ENCODE measurements at regions not wholly inside any gene's neighbourhood (a gene's known extent, or its start where the extent isn't known, plus 50 kb on each side); places are given as distances from the start of the nearest gene placed in this dataset.
"Not testable (repeated sequence)": the region's sequence is repeated elsewhere in the genome, so short reads cannot be mapped to it uniquely, and the experiment has no call there.

DNA sequence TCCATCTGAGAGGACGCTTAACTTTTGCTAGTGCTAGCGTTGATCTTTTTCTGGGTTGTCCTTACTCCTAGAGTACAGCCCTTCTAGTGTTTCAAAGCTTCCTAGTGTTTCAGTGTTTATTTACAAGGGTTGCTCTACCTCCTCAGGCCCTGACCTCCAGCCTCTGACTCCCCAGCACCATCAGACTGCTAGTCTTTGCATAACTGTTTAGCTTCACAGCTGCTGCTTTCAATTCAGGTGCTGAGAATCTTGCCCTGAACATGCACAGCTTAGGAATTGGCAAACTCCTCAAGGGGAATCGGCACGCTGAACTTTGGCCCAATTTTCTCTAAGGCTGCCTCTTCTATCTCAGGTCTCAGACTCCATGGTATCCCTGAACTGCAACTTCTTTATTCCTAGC is 52.9 kb downstream of the OR52B4 start:
- H3K36me3 Mint-ChIP-seq, H3K9me3 Mint-ChIP-seq: not testable (repeated sequence)

DNA sequence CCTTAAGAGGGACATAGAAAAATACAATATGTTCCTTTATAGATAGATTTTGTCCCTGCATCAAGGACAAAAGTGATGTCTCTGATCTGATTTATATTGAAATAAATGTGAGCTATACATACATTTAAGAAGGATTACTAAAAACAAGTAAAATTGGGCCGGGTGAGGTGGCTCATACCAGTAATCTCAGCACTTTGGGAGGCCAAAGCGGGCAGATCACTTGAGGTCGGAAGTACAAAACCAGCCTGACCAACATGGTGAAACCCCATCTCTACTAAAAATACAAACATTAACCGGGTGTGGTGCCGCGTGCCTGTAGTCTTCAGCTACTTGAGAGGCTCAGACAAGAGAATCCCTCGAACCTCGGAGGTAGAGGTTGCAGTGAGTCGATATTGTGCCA is 91.0 kb downstream of the OR52B4 start:
- not testable (repeated sequence) for H3K36me3 Mint-ChIP-seq, H3K27ac Mint-ChIP-seq, H3K4me1 Mint-ChIP-seq, H3K4me3 Mint-ChIP-seq, H3K27me3 Mint-ChIP-seq, H3K9me3 Mint-ChIP-seq

More for the DNA sequence above, 52.9 kb downstream of the OR52B4 start:
- not testable (repeated sequence) for H3K4me1 Mint-ChIP-seq, H3K27me3 Mint-ChIP-seq, H3K27ac Mint-ChIP-seq, H3K4me3 Mint-ChIP-seq

DNA sequence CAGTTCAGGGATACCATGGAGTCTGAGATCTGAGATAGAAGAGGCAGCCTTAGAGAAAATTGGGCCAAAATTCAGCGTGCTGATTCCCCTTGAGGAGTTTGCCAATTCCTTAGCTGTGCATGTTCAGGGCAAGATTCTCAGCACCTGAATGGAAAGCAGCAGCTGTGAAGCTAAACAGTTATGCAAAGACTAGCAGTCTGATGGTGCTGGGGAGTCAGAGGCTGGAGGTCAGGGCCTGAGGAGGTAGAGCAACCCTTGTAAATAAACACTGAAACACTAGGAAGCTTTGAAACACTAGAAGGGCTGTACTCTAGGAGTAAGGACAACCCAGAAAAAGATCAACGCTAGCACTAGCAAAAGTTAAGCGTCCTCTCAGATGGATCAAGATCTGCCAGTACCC is 117.1 kb downstream of the OR52B4 start:
- H3K9me3 Mint-ChIP-seq, H3K27ac Mint-ChIP-seq, H3K27me3 Mint-ChIP-seq, H3K4me1 Mint-ChIP-seq, H3K4me3 Mint-ChIP-seq, H3K36me3 Mint-ChIP-seq: not testable (repeated sequence)

DNA sequence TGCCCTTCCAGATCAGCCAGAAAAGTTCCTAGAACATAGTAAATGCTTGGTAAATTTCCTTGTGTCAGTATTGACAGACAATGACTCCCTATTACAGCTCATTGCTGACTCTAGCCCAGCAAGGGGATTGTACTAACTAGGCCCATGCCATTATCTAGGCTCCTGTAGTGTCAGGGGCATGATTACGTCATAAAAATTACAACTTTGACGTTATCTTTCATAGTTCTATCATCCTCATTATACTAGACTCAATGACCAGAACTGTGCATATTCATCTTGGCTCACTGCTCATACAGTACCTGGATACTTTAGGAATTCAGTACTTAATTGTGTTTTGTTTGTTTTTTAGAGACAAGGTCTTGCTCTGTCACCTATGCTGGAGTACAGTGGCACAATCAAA is 118.7 kb downstream of the OR52B4 start:
- not testable (repeated sequence) for H3K4me3 Mint-ChIP-seq, H3K9me3 Mint-ChIP-seq, H3K36me3 Mint-ChIP-seq, H3K4me1 Mint-ChIP-seq, H3K27me3 Mint-ChIP-seq
- H3K27ac Mint-ChIP-seq = peak overlapping the region in 1 of 3 donors; percentile 31

DNA sequence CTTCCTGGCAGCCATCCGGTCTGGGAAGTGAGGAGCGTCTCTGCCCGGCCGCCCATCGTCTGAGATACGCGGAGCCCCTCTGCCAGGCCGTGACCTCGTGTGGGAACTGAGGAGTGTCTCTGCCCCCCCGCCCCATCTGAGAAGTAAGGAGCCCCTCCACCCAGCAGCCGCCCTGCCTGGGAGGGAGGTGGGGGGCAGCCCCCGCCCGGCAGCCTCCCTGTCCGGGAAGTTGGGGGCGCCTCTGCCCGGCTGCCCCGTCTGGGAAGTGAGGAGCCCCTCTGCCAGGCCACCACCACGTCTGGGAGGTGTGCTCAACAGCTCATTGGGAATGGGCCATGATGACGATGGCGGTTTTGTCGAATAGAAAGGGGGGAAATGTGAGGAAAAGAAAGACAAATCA is 130.4 kb downstream of the OR52B4 start:
- H3K4me1 Mint-ChIP-seq, H3K9me3 Mint-ChIP-seq: not testable (repeated sequence)

DNA sequence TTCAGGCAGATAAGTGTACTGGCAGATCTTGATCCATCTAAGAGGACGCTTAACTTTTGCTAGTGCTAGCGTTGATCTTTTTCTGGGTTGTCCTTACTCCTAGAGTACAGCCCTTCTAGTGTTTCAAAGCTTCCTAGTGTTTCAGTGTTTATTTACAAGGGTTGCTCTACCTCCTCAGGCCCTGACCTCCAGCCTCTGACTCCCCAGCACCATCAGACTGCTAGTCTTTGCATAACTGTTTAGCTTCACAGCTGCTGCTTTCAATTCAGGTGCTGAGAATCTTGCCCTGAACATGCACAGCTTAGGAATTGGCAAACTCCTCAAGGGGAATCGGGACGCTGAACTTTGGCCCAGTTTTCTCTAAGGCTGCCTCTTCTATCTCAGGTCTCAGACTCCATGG is 124.3 kb downstream of the RRM1 start:
- H3K9me3 Mint-ChIP-seq, H3K27ac Mint-ChIP-seq, H3K27me3 Mint-ChIP-seq, H3K4me3 Mint-ChIP-seq, H3K36me3 Mint-ChIP-seq, H3K4me1 Mint-ChIP-seq: not testable (repeated sequence)

More for the DNA sequence above, 130.4 kb downstream of the OR52B4 start:
- H3K27ac Mint-ChIP-seq, H3K4me3 Mint-ChIP-seq, H3K27me3 Mint-ChIP-seq, H3K36me3 Mint-ChIP-seq: not testable (repeated sequence)

DNA sequence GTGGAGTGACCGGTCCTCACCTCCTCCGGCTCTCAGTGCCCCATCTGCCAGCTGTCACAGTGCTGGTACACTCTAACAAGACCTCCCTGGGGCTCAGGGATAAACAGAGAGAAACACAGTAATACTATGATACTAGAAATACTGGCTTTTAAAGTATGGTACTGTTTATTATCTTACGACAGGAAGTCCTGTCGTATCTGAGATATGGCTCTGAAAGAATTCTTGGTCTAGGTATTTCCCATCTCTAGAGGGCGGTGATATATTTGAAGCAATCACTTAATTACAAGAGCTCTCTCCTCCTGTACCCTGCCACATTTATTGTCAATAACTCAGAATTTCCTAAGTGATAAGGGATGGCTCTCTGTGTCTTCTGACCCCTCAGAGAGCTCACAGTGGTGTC is 119.1 kb downstream of the RRM1 start:
- Mint-ChIP-seq H3K9me3 (no peaks in the 10 kb centered on the region), H3K36me3 (peaks cover 3% of the 10 kb centered on the region), H3K4me3 (no peak overlapping the region), H3K27ac (no peak overlapping the region), H3K27me3 (peaks cover 13% of the 10 kb centered on the region), H3K4me1 (peaks cover 0 to 3% (median 0%) of the 10 kb centered on the region in 3 donors)

DNA sequence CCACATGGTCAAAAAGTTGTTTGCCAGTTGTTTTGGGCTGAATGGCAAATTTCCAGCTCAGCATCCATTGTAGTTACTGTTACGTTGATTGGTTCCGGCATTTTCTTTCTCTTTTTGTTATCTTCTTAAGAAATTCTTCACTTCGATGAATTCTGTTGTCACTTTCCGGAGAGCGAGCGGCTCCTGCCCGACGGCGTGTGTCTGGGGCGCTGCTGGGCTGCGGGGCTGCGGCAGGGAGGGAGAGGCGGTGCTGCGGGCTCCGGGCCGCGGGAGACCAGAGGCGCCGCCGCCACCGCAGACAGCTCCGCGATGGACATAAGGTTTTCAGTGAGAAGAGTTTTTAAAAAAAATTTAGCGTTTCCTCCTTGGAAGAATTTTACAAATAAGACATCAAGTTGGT is 117.4 kb downstream of the RRM1 start:
- Mint-ChIP-seq H3K9me3 (no peaks in the 10 kb centered on the region), H3K4me1 (peaks cover 0 to 3% (median 0%) of the 10 kb centered on the region in 3 donors), H3K4me3 (no peak overlapping the region), H3K27me3 (peaks cover 13% of the 10 kb centered on the region), H3K27ac (no peak overlapping the region), H3K36me3 (peaks cover 3% of the 10 kb centered on the region)

DNA sequence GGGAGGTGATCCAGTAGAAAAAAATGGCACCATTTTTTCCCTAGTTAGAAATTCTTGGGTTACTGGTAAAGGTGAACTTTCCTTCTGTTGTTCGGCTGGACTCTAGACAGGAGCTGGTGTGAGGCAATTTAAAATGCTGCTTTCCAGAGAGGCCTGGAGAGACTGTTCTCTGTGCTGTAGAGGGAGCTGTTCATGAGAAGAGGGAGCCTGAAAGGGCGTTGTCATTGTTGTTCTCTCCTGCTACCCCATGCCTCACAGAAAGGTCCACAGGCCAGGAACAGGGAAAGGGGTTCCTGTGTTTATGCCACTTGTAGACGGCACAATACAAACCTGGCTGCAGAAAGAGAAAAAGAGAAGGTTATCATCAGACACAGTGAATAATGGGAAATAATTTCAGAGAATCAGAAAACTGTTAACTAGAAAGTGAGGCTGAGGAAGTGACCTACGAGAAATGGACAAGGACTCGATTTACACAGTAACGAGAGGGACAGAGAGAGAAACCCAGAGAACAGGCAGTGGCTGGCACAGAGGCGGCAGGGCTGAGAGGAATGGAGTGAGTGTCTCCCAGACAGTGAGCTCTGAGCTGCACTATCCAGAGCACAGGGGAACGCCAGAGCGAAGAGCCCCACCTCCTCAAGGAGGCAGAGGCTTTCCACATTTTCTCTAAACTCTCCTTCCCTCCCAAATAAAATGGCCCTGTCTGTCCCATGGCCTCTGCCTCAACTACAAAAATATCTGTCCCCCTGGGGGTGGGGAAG is 109.2 kb downstream of the RRM1 start:
- Mint-ChIP-seq H3K4me3 (no peak overlapping the region), H3K9me3 (no peaks in the 10 kb centered on the region), H3K36me3 (peaks cover 3% of the 10 kb centered on the region), H3K27me3 (peaks cover 11% of the 10 kb centered on the region), H3K27ac (no peak overlapping the region), H3K4me1 (no peaks in the 10 kb centered on the region)

DNA sequence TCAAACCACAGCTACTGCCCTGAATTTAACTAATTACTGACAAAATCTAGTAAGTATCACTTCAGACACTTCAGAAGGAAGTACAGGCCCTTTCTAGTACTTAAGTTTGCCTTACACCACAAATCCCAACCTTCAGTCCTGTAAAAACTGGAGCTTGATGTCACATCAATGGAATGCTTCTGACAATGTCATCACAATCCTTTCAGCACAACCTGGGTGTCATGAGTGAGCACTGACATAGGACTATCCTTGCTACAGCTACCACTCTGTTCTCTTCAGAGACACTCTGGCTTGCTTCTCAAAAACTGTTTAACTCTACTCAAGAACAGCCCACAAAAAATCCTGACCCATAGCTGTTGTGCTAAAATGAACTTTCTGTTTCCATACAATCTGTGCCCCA is 108.2 kb downstream of the RRM1 start:
- H3K9me3 Mint-ChIP-seq = no peaks in the 10 kb centered on the region
- H3K36me3 Mint-ChIP-seq = peaks cover 3% of the 10 kb centered on the region
- H3K4me1 Mint-ChIP-seq = no peaks in the 10 kb centered on the region
- H3K27ac Mint-ChIP-seq = no peak overlapping the region
- H3K4me3 Mint-ChIP-seq = no peak overlapping the region
- peaks cover 11% of the 10 kb centered on the region for H3K27me3 Mint-ChIP-seq

DNA sequence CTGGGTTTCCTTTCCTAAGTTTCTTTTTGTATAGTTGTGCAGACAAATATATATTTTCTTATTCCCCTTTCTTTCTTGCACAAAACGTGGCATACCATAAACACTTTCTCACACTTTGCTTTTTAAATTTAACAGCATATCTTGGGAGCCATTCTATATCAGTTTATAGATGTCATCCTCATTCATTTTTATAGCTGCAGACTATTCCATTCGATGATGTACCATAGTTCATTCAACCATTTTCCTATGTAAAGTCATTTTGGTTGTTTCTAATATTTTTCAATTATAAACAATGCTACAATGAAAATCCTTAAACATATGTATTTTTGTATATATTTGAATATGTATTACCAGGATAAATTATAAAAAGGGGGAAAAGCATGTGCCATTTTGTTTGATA is 102.5 kb downstream of the RRM1 start:
- H3K27me3 Mint-ChIP-seq = peaks cover 6% of the 10 kb centered on the region
- H3K4me1 Mint-ChIP-seq = no peaks in the 10 kb centered on the region
- no peak overlapping the region for H3K4me3 Mint-ChIP-seq
- H3K36me3 Mint-ChIP-seq = no peaks in the 10 kb centered on the region
- H3K27ac Mint-ChIP-seq = no peak overlapping the region
- no peaks in the 10 kb centered on the region for H3K9me3 Mint-ChIP-seq

DNA sequence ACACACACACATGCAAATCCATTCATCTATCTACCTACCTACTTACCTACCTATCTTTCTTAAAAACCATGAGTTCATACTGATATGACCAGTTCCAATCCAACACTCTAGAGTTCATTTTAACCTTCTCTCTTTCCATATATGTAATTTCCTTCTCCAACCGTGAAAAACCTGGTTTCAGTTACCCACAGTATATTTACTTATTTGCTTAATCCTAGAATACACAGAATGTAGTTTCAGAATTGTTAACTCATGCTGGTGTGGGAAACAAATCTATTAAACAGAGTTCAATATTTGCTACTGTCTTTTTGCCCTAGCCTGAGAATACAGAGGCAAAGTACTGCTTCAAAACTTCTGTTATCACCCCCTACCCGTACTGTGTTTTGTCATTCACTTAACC is 101.3 kb downstream of the RRM1 start:
- no peaks in the 10 kb centered on the region for H3K36me3 Mint-ChIP-seq
- no peaks in the 10 kb centered on the region for H3K9me3 Mint-ChIP-seq
- H3K4me1 Mint-ChIP-seq = no peaks in the 10 kb centered on the region
- peaks cover 2% of the 10 kb centered on the region for H3K27me3 Mint-ChIP-seq
- H3K4me3 Mint-ChIP-seq = no peak overlapping the region
- no peak overlapping the region for H3K27ac Mint-ChIP-seq

DNA sequence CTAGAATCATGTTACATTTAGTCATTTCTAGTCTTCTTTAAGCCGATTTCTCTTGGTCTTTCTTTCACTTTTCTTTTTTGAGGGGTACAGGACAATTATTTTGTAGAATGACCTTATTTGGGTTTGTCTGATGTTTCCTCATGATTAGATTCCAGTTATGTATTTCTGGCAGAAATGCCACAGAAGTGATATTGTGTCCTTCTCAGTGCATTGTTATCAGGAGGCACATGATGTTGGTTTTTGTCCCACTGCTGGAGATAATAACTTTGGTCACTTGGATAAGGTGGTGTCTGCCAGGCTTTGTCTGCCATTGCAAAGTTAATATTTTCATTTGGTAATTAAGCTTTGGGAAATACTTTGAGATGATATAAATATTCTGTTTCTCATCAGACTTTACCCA is 100.3 kb downstream of the RRM1 start:
- no peak overlapping the region for H3K27ac Mint-ChIP-seq
- no peaks in the 10 kb centered on the region for H3K4me1 Mint-ChIP-seq
- no peaks in the 10 kb centered on the region for H3K36me3 Mint-ChIP-seq
- H3K27me3 Mint-ChIP-seq = peaks cover 4% of the 10 kb centered on the region
- H3K9me3 Mint-ChIP-seq = no peaks in the 10 kb centered on the region
- H3K4me3 Mint-ChIP-seq = no peak overlapping the region

DNA sequence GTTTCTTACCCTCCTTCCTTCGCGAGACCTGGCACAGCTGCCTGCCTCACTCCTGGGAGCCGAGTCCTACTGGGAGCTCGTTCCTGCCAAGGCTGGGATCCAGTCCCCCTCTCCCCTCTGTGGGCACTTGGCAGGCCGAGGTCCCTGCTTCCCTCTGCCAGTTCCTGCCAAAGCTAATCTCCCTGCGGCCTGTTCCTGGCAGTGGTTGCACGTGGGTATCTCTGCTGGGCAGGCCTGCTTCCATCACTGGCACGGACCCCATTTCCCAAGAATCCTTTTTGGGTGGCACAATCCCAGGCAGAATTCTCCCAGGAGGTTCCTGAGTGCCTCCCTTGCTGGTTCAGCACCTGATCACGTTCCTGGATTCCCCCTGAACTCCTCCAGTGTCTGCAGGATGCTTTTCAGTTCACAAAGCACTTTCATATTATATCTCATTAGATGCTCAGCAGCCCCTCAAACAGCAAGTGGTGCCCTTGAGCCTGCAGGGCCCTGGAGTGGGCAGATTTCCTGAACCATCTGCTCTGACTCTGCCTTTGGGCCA is 96.5 kb downstream of the RRM1 start:
- Mint-ChIP-seq H3K4me1 (peaks cover 0 to 5% (median 5%) of the 10 kb centered on the region in 3 donors), H3K4me3 (no peak overlapping the region), H3K36me3 (no peaks in the 10 kb centered on the region), H3K27me3 (peaks cover 4% of the 10 kb centered on the region), H3K9me3 (no peaks in the 10 kb centered on the region), H3K27ac (no peak overlapping the region)

DNA sequence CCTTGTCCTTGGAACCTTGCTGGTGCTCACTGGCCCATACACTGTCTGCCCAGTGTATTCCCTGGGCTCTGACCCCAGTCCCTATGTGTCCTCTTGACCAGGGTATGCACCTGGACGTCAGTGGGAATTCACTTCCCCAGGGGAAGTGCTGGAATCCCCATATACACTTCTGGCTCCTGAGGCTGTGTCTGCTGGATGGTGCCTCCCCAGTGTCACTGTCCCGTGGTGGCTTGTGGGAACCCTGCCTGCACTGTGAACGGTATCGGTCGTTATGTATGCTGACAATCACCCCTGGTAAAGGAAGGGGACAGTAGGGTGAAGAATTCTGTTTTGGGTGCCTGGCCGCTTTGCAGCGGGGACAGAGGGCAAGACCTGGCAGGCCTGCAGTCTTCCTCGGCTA is 95.9 kb downstream of the RRM1 start:
- H3K36me3 Mint-ChIP-seq = no peaks in the 10 kb centered on the region
- H3K27me3 Mint-ChIP-seq = peaks cover 1% of the 10 kb centered on the region

DNA sequence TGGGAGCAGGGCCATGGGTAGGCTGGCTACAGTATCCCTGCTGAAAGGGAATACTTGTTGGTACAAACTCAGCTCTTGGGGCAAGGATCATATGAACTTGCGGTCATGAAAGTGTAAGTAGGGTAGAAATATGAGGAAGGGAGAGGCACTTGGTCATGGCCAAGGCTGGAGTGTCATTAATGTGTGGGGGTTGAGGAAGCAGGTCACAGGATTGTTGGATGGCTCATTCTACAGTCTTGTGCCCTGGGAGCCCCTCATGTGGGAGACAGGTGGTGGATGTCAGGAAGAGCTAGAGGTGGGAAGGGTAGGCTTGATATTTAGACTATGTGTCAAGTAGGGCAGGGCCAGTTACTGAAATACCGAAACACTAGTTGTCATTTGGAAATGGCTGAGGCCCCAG is 95.5 kb downstream of the RRM1 start:
- H3K9me3 Mint-ChIP-seq = no peaks in the 10 kb centered on the region
- H3K4me1 Mint-ChIP-seq = peaks cover 0 to 5% (median 5%) of the 10 kb centered on the region in 3 donors
- no peak overlapping the region for H3K4me3 Mint-ChIP-seq
- H3K27me3 Mint-ChIP-seq = peaks cover 1% of the 10 kb centered on the region
- peaks cover under 1% of the 10 kb centered on the region for H3K36me3 Mint-ChIP-seq
- H3K27ac Mint-ChIP-seq = no peak overlapping the region

More for the DNA sequence above, 95.9 kb downstream of the RRM1 start:
- Mint-ChIP-seq H3K4me3 (no peak overlapping the region), H3K9me3 (no peaks in the 10 kb centered on the region), H3K4me1 (peaks cover 0 to 5% (median 5%) of the 10 kb centered on the region in 3 donors), H3K27ac (no peak overlapping the region)
